GM18519 (cell line): ENCODE measurements at regions not wholly inside any gene's neighbourhood (a gene's known extent, or its start where the extent isn't known, plus 50 kb on each side); places are given as distances from the start of the nearest gene placed in this dataset.
"Not testable (repeated sequence)": the region's sequence is repeated elsewhere in the genome, so short reads cannot be mapped to it uniquely, and the experiment has no call there.

Source experiments
- ATAC-seq: cut with Tn5 transposase; IDR thresholded peaks from one replicate; pipeline ENCODE4 v1.9.1; 2021; ENCODE audit warnings: mild to moderate bottlenecking, moderate library complexity; ENCODE audit not compliant: unreplicated experiment, low FRiP score

DNA sequence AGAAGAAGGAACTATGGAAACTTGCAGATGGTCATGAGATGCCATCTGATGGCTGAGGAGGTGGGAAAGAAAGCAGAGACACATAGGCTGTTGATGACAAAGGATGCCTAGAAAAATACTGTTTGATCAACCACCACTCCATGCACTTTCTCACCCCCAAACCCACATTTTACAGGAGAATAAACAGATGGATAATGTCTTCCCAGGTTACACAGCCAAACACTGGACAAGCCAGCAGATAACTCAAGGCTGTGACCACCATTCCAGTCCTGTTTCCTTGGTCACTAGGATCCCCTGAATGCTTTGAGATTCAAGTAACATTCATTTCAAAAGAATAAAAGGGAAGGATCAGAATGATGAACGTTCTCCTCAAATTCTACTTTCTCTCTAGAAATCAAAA lies 733.0 kb upstream of the SOX11 start:
- ATAC-seq, result no peak

DNA sequence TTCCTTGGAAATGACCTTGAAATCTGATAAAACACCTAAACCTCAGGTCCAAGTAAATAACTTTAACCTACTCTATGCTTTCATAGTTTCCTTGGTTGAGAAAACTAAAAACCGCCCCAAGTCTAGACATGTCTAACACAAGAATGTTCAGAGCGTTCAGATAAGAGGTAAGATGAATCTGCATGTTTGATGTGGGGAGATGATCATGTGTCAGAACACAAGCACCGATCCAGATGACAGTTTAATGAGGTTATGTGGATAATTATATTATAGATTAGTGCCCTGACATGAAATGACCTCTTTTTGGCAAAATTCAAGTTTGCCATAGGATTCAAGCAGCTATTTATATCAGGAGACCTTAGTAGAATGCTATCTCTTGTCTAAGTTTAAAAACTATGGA lies 729.8 kb upstream of the SOX11 start:
- no peak for ATAC-seq

DNA sequence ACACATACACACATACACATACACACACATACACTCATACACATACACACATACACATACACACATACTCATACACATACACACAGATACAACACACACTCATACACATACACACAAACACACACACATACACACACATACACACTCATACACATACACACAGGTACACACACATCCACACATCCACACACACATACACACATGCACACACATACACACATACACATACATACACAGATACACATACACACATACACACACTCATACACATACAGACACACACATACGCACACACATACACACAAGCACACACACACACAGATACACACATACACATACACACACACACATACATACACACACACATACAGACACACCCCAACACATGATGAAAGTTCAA lies 729.1 kb upstream of the SOX11 start:
- no peak for ATAC-seq

DNA sequence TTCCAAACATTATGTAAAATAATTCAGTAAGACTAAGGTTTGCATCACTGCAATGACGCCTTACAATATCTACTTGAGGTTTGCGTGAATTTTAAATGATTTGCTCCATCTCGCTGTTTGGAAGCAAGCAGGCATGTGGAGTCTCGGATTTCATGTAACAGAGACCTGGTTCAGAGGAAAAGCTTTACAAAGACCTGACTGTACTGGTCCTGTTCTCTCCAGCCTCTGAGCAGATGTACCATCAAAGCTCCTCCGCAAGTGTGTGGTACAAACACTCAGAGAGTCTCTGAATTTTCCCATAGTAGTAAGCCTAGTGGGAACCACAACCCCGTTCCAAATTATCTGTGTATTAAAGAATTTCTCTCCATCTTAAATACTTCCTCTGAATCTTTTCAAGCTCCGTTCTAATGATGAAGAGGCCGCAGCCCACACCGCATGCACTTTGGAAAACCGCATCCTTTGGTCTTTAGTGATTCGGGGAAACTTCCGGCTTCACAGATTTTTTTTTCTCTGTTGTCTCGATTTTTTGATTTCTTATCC lies 728.1 kb upstream of the SOX11 start:
- no peak for ATAC-seq

DNA sequence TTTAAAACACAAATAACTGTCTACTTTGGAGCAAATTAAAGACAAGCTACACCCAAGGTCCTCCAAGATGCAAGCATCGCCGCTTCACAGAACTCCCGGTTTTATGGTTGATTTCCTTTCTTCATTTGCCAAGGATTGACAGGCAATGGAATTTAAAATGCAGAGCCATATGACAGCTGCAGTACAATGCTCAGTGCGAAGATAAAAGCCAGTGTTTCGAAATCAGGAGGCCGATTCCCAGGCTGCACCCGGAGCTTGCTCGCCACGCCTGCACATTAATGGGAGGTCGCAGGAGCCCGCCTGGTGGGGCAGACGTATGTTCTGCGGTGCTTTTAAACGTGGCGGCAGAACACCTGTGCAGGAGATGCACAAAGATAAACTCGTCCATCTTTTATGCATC lies 727.6 kb upstream of the SOX11 start:
- ATAC-seq, result no peak

DNA sequence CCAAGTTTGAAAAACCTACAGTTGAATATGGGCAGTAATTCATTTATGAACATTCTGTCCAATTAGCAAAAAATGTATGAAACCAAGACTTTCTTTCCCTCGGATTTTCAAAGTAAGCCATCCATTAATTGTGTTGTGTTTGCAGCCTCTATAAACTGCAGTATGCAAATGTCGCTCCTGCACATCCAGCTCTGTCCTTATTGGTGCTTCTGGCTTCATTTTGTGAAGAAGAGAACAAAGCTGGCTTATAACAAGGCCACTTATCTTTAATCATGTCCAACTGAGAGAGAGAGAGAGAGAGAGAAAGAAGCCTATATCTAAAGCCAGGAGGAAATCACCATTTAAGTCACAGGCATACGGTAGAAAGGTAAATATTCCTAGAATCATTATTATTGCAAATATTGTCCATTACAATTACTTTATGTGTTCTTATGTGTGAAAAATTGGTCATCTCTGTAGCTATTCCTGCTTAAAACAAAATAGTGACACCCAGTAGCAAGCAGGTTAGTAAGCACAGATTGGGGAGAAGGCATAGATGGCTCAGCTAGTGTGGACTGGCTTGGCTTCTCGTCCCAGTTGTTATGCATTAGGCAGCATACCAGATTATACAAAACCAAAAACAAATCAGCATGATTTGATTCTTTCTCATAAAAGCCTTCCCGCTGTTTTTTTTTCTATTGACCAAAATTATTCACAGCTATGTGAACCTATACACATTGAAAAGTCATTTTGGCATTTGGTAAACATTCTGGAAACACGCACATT lies 726.4 kb upstream of the SOX11 start:
- no peak for ATAC-seq

DNA sequence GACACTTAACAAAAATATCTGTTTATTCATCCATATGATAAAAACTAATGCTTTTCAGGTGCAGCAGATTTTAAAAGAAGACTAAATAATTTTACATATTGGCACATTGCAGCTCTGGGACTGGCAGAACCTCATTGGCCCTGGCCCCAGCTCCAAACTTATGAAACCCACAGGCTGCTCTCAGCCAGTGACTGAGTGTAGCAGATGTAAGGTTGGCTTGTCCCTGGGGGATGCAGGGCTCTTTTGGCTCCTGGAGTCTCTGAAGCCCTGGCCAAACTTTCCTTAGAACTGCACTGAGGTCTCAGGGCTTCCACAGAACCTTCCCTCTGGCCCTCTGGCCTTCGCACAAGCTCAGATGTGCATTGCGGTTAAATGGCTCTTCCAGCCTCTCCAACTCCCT lies 725.0 kb upstream of the SOX11 start:
- ATAC-seq, result no peak

DNA sequence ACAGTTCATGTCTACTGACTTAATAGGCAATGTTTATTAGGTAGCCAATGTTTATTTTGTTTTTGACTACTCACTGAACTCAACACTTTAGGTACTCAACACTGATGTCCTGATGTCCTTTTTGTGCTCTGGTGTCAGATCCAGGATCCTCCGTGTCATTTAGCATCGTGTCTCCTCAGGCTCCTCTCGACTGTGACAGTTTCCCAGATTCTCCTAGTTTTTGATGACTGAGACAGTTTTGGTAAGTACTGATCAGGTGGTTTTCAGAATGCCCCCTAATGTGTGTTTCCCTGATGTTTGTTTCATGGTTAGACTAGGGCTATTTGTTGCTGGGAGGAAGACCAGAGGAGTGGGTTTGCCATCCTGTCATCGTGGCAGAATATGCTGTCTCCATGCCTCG lies 719.7 kb upstream of the SOX11 start:
- no peak for ATAC-seq

DNA sequence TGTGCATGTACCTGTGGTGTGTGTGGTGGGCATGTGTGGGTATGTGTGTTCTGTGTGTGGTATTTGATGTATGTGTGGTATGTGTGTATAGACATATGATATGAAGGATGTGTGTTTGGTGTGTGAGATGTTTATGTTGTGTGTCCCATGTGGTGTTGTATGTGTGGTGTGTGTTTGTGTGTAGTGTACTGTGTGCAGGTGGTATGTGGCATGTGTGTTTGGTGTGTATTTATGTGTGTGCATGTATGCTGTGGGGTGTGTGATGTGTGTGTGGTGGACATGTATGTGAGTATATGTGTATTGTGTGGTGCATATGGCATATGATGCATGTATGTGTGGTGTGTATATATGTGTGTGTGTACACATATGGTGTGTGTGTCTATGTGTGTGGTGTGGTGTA lies 718.8 kb upstream of the SOX11 start:
- ATAC-seq, result no peak

DNA sequence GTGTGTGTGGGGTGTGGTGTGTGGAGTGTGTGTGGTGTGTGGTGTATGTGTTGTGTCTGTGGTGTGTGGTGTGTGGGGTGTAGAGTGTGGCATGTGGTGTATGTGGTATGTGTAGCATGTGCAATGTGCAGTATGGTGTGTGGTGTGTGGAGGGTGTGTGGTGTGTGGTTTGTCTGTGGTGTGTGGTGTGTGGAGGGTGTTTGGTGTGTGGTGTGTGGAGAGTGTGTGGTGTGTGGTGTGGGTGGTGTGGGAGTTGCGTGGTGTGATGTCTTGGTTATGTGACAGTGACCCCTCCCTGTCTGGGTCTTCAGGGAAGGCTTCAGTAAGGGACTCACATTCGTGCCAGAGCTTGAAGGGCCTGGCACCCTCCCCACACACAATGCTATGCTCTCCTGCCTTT lies 718.2 kb upstream of the SOX11 start:
- ATAC-seq, result no peak

DNA sequence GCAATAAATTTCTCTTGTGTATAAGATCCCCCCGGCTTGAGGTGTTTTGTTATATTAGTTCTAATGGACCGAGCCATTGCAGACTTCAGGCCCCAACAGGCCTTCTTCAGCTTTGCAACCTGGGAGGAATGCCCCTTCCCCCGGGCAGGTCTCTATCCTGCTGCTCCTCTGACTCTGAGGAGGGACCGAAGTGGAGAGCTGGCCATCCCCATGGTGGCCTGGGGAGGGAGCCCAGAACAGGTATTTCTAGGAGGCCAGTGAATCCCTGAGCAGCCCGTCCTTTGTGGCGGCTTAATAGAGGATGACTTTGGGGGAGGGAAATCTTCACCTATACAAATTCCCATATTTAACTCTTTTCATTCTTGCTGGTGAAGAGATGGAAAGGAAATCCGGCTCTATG lies 715.8 kb upstream of the SOX11 start:
- ATAC-seq, result no peak

DNA sequence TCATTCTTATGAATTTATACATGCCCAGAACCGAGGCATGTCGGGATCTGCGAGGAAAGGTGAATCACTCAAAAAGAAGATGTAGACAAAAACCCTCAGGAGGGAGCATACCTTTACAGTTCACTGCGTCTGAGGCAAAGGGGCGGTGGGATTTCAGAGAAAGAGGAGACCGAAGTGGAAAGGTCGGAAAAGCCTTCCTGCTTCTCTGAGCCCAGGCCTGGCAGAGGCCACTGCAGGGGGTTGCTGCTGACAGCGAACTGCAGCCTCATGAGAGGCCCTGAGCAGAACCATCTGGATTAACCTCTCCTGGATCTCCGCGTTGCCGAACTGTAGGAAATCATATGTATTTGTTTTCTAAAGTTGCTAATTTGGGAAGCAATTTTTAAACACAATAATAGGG lies 713.1 kb upstream of the SOX11 start:
- ATAC-seq, result no peak

DNA sequence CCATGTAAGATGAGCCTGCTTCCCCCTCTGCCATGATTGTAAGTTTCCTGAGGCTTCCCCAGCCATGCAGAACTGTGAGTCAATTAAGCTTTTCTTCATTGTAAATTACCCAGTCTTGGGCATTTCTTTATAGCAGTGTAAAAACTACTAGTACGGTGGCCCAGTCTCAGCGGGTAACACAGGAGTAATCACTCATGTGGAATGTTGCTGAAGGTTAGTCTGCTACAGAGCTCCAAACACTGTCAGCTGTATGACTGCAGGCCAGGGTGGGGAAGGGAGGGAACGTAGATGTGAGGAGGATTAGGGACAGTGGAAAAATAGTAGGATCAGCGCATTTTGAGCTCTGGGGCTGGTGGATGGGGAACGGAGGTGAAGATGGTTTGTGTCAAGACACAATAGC lies 711.2 kb upstream of the SOX11 start:
- ATAC-seq, result no peak

DNA sequence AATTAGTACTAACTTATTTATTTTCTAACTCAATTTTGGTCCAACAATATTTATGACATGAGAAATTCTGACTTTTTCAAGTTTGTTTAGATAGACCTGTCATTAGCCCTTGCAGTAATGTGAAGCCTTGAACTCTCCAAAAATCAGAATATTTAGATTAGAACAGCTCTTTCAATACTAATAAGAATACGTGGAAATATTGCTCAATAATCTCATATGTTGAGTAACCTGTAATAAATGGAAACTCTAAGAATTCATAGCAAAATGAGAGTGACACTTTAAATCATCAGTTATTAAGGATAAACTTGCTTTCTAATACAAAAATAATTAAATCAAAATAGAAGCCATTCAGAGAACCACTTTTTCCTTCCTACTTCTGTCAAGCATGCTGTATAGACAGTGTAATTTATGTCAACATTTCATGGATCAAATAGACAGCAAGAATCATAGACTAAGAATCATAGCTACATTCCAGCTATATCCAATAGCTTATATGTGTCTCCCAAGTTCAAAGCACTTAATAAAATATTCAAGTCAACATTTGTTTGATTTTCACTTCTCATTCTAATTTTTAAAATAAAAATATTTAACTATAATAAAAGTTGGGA lies 710.3 kb upstream of the SOX11 start:
- ATAC-seq, result no peak

DNA sequence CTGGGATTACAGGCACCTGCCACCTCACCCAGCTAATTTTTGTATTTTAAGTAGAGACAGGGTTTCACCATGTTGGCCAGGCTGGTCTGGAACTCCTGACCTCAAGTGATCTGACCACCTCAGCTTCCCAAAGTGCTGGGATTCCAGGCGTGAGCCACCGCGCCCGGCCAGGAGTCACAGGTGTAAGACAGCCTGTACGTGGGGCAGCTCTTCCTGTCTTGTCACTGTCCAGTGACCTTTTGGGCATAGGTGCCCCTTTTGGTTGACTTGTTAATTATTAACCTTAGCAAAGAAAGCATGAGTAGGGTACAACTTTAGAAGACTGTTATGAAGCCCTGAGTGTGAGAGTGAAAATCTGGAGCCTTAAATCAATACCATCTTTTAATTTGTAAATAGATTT lies 703.7 kb upstream of the SOX11 start:
- ATAC-seq, result not testable (repeated sequence)

DNA sequence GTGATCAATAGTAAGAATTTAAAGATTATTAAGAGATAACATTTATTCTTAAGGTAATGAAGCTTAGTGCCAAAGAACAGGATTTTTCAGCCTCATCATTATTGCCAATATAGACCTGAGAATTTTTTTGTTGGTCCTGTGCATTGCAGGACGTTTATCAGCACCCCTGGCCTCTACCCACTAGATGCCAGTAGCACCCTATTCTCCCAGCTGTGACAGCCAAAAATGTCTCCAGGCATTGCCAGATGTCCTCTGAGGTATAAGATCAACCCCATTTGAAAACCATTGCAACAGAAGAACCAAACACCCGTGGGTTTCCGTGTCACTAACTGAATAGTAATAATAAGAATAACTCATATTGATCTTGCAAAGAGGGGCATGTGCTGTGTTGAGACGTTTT lies 700.0 kb upstream of the SOX11 start:
- ATAC-seq, result no peak

DNA sequence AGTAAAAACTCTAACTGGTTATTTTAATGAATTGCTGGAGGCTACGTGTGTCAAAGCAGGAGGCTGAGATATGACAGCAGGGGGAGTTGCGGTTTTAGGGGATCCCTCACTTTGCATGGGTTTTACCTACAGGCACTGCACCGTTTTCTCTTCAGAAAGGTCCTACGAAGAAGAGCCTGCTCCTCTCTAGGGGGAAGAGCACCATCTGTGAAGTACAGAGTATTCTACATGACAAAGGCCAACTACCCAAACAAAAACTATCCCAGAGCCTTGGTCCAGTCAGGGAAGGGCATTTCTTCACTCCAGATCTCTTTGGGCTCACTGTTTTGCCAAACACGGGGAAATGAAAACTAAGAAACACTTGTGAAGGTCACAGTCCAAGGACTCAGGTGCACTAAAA lies 696.7 kb upstream of the SOX11 start:
- no peak for ATAC-seq

DNA sequence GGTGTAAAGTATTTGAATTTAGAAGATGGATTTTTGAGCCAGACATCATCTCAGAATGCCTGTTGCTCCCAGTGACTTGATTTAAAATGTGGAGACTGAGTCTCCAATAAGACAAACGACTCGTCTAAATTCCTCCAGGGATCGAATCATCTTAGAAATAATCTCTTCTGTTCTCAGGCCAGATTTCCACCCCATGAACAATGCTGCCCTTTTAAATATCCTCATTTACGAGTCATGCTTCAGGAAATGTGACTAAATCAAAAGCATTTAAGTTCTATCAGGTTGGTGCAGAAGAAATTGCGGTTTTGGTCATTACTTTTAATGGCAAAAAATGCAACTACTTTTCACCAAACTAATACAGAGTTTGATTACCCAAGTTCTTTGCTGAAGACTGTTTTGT lies 684.6 kb upstream of the SOX11 start:
- ATAC-seq, result no peak

DNA sequence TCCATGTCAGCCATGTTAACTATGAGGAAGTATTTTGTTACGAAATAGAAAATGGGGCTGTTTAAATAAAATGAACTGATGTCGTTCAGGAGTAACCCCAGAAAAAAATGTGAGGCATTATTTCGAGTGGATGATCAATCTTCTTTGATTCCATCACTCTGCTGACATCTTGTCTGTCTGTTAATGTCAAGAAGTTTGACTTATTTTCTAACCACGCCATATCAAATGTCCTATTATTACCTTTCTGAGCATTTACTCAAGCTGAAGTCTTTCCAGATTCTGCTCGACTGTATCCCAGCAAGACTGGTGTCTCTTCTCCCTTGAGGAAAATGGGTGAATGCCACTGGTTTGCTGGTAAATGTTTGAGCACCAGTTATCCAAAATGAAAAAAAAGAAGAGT lies 672.9 kb upstream of the SOX11 start:
- no peak for ATAC-seq

DNA sequence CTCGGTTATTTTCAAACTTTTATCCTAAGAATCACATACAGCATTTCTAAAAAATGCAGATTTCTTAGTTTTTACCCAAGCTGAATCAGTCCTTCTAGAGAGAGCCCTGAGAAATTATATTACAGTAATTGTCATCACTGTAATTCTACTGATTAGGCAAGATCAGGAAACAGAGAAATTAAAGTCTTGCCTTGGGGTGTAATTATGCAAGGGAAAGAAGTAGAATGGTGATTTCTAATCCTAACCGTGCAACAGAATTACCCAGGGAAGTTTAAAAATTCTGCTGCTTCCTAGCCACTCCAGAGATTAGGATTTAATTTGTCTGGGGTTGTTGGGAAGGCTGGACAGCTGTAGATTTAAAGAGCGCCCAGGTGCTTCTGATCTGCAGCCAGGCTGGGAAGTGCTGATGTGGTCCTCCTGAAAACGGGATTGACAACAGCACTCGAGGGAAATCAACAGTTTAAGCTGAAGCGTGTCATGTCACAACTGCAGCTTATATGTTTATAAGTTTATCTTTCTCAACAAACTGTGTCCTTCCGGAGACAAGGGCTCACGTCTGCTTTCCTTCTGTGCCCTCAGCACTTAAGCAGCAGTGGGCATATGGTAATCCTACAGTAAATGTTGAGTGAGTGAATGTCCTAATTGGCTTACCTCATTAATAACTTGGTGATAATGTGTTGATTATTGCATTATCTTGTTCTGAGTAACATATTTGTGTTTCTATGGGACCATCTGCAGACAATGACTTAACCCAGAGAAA lies 671.9 kb upstream of the SOX11 start:
- no peak for ATAC-seq

DNA sequence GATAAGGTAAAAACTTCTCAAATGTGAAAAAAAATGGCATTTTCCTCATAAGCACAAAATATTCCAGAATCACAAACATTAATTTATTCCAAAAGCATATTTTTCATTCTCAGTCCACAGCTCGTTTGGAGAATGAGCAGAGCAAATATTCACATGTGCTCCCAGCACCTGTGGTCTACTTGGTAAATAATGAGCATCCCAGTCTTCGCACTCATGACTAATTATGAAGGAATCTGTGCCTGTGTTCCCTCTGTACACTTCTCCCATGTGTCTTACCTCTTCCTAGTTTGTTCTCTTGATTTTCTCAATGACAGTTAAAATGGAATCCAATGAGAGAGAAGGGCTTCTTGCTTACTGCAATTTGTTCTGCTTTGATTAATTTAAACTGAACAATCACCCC lies 671.0 kb upstream of the SOX11 start:
- ATAC-seq, result no peak

DNA sequence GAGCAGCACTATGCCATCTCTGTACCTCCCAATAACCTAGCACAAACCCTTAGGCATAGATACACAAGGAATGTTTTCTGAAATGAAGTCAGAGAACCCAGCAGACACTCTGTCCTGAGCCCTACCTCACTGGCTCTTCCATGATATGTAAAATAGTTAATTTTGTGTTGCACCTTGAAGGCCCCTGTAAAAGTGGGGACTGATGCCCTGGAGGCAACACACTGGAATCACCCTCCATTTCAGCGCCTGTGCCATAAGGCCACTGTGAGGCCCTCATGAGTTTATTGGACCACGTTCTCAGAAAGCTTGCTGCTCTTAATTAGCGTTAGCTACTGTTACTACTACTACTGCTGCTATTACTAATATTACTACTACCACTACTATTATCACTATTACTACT lies 670.1 kb upstream of the SOX11 start:
- no peak for ATAC-seq
